Esophagus mucosa (tissue), 1 donor: ENCODE measurements at regions not wholly inside any gene's neighbourhood (a gene's known extent, or its start where the extent isn't known, plus 50 kb on each side); places are given as distances from the start of the nearest gene placed in this dataset.

Experiments
- ATAC-seq: fragments of 200-7000 bp; cut with Tn5 transposase; one replicate; pipeline ENCODE4 v1.9.1; 2020
- donor health status: DM: yes; HTN: yes; CAD: no.

DNA sequence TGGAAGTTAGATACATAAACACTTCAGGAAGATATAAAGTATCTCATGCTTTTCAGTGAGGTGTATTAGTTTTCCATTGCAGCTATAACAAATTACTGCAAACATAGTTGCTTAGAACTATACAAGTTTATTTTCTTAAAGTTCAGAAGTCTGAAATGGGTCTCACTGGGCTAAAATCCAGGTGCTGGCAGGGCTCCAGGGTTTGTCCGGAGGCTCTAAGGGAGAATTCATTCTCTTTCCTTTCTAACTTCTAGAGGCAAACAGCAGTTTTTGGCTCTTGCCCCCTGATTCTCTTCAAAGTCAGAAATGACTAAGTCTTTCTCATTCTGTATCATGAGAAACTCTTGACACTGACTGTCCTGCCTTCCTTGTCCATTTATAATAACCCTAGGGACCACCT, 138.8 kb downstream of the AASDHPPT start:
- no peak for ATAC-seq

DNA sequence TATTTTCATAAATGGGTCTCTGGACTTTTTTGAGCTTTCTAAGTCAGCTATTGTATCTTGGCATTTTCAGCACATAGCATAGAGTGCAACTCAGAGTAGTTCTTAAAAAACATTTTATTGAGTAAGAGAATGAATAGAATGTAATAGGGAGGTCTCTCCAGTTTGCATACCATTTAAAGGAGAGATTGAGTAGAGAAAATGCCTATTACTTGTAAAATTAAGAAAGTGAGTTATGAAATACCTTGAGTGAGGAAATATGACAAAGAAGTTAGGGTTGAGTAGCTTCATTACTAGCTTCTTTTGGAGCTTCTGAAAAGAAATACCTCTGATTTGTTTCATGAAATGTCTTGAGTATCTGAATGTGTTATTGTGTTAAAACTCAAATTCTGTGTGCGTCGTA, 140.0 kb downstream of the AASDHPPT start:
- no peak for ATAC-seq

DNA sequence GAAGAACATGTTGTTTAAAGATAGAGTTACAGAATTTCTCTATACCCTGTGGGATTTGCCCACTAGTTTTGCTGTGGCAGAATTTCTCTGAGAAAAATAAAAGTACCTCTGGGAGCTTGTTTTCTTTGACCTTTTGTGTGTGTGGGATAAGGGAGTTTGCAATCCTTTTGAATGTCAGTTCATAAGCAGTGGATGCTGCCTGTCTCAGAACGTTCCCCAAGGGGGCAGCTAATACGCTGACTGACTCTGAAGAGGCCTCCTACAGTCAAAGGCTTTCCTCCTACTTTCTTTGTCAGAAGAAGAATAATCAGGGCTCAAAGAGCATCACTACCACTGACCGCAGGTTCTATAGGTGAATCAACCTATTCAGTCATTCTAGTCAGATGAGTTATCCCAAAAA, 140.6 kb downstream of the AASDHPPT start:
- no peak for ATAC-seq

GRCh38 chr11:106222626-106223025, 145.2 kb downstream of the AASDHPPT start:
- no peak for ATAC-seq

GRCh38 chr11:106224172-106224571, 146.7 kb downstream of the AASDHPPT start:
- ATAC-seq, result no peak

DNA sequence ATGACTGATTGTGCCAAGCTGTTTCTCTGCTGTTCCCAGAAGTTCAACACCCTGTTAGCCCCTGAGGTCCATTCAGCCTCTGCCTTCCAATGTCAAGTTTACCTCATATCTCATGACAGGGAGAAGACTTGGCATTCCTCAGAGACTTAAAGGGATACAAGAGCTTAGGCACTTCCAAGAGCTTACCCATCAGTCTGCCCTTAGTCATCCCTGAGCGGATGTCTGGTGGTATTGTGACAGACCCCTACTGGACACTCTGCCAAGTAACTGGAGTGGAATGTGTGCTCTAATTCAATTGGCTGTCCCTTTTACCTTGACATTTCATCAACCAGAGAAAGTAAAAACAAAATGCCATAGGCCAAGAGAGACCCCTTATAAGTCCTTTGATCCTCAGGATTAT, 151.5 kb downstream of the AASDHPPT start:
- ATAC-seq, result no peak

GRCh38 chr11:106231591-106231990, 154.1 kb downstream of the AASDHPPT start:
- no peak for ATAC-seq

- ATAC-seq, result no peak
Observed at GRCh38 chr11:106233191-106233590, 155.7 kb downstream of the AASDHPPT start.

DNA sequence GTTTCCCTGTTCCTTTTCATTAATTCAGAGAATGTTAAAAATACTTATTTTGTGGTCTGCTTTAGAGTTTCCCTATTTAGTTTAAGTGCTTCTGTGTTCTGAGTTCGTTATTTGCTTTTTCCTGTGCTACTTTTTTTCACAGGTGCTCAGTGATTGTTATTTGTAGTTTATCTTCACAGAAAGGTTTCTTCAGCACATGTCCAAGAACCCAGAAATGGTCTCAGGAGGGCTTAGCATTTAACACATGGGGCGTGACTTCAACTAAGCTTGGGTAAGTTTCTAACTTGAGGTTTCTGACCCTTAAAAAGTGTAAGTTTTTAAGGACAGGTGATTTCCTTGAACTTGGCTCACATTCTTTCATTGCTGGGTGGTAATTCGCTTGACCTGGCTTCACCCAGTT, 157.3 kb downstream of the AASDHPPT start:
- no peak for ATAC-seq

DNA sequence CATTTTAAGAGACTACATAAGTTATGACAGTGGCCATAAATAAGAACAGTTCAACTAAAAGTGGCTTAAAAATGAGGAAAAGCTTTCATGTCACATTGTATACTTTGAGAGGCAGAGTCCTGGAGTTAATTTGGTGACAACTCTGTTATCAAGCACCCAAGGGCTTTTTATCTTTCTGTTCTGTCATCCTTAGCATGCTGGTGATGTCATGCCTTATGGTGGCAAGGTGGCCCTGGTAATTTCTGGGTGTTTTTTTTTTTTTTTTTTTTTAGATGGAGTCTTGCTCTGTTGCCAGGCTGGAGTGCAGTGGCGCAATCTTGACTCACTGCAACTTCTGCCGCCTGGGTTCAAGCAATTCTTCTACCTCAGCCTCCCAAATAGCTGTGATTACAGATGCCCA, 158.8 kb downstream of the AASDHPPT start:
- no peak for ATAC-seq

DNA sequence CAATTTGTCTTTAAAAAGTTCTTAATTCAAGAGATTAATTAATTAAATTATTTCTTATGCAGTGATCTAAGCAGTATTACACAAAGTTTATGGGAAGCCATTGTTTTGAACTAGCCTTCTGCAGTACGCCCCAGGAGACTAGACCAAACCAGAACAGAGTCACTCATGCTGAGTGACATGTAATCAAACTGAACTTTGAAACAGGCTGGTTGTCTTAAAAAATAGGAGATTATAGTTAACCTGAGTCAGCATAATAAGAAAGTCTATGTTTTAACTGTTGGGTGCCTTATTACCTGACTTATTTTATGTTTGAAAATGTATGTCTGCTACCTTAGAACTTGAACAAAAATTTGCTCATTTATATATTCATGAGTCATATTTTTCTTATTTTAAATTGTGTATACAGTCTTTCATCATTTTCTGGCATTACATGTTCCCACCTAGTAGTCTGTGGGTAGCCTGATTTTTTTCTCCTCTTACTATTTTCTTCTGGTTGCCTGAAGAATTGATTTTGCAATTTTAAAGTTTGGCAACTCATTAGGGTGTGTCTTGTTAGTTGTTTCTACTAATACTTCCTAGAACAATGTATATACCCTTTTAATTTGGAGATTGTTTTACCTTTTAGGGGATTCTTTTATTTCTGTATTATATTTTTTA, 161.4 kb downstream of the AASDHPPT start:
- ATAC-seq, result peak; percentile 65

GRCh38 chr11:106241601-106242257, 164.3 kb downstream of the AASDHPPT start:
- ATAC-seq, result no peak

GRCh38 chr11:106242718-106243415, 165.4 kb downstream of the AASDHPPT start:
- no peak for ATAC-seq

- ATAC-seq, result no peak
Observed at GRCh38 chr11:106246495-106246894, 169.0 kb downstream of the AASDHPPT start.

- no peak for ATAC-seq
Observed at GRCh38 chr11:106249617-106250239, 172.3 kb downstream of the AASDHPPT start.

DNA sequence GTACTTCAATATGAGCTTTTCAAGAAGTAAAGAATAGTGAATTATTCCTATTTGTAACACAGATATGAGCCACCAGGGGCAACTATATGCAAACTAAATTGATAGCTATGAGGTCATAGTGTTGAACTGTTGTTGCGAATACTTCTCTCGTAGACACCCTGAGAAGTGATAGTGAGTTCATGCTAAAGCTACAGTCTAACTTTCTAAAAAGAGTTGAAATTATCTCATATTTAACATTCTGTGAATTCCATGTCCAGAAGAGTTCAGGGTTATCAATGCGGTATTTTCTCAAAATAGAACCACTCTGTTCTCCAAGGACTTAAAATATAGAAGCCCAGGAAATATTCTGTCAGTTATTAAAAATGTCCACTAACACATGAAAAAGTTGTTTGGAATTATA, 185.4 kb downstream of the AASDHPPT start:
- no peak for ATAC-seq

- no peak for ATAC-seq
Observed at GRCh38 chr11:106263527-106263926, 186.1 kb downstream of the AASDHPPT start.

GRCh38 chr11:106271086-106271485, 193.6 kb downstream of the AASDHPPT start:
- ATAC-seq, result no peak

GRCh38 chr11:106271686-106272085, 194.2 kb downstream of the AASDHPPT start:
- ATAC-seq, result no peak

DNA sequence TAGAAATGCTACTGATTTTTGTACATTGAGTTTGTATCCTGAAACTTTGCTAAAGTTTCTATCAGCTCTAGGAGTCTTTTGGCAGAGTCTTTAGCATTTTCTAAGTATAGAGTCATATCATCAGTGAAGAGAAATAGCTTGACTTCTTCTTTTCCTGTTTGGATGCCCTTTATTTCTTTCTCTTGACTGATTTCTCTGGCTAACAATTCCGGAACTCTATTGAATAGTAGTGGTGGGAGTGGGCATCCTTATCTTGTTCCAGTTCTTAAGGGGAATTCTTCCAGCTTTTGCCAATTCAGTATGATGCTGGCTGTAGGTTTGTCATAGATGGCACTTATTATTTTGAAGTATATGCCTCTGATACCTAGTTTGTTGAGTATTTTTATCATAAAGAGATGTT, 197.7 kb downstream of the AASDHPPT start:
- no peak for ATAC-seq

- ATAC-seq, result no peak
Observed at GRCh38 chr11:106276126-106276525, 198.7 kb downstream of the AASDHPPT start.

GRCh38 chr11:106276859-106277436, 199.5 kb downstream of the AASDHPPT start:
- ATAC-seq, result no peak

DNA sequence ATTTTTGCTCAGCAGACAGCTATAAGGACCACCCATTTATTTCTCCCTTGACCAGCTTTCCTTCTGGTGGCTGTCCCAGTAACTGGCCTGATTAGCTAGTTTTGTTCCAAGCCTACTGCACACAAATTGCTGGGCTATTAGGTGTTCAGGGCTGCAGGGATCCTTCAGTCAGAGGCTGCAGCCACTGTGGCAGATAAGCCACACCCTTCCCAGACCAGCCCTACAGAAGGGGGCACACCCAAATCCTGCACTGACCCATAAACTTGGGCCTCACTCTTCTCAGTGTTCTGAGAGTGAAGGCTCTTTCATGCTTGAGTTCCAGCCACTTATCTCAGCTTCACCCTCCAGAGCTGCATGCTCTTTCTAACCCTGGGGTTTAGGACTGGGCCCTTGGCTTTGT, 200.0 kb downstream of the AASDHPPT start:
- ATAC-seq, result no peak
